ENCODE measurements at regions not wholly inside any gene's neighbourhood (a gene's known extent, or its start where the extent isn't known, plus 50 kb on each side); places are given as distances from the start of the nearest gene placed in this dataset.

- Histone ChIP-seq H2AFZ (ENCODE audit: low read depth, low read length, poor library complexity, severe bottlenecking) (no peak overlapping the region), H3K9me3 (ENCODE audit: control insufficient read depth in 1 of 2, insufficient read depth in 1 of 2, low read depth in 1 of 2, low read length in 2 of 2) (no peaks in the 10 kb centered on the region), H3K27ac (ENCODE audit: low read depth, low read length) (no peak overlapping the region), H3K79me2 (ENCODE audit: insufficient read depth, low read length) (no peaks in the 10 kb centered on the region), H3K4me2 (ENCODE audit: low read length) (no peak overlapping the region), H3K27me3 (ENCODE audit: insufficient read depth, low read length) (peaks cover 10% of the 10 kb centered on the region; the same call in 1 of the 2 replicates), H3K9me2 (ENCODE audit: insufficient read depth) (no peaks in the 10 kb centered on the region), H3K4me1 (ENCODE audit: control insufficient read depth in 1 of 2, insufficient read depth in 2 of 2, low read length in 2 of 2) (no peaks in the 10 kb centered on the region), H3K9ac (ENCODE audit: low read length) (no peak overlapping the region), H4K20me1 (ENCODE audit: insufficient read depth) (no peaks in the 10 kb centered on the region), H3K4me3 (replicated peaks in 1 of 2; ENCODE audit: low read depth in 1 of 2, low read length in 2 of 2) (no peak overlapping the region), H3K36me3 (ENCODE audit: control insufficient read depth in 1 of 2, insufficient read depth in 2 of 2, low read length in 2 of 2) (no peaks in the 10 kb centered on the region)
- TF ChIP-seq SRF (IDR thresholded peaks at IDR 0.05; ENCODE audit: low read depth) = no peak
- no peak for TF ChIP-seq ELF1 (IDR thresholded peaks at IDR 0.05; ENCODE audit: borderline replicate concordance, low read depth)
- TF ChIP-seq EZH2 (IDR thresholded peaks at IDR 0.05) = no peak
- TF ChIP-seq CBX3 (IDR thresholded peaks at IDR 0.05; ENCODE audit: low read depth) = no peak
- no peak for TF ChIP-seq FOSL1 (IDR thresholded peaks at IDR 0.05; ENCODE audit: low read depth)
- TF ChIP-seq EGR1 (IDR thresholded peaks at IDR 0.05; ENCODE audit: low read depth) = no peak
- no peak for TF ChIP-seq REST (IDR thresholded peaks at IDR 0.05; ENCODE audit: low read depth)
- no peak for TF ChIP-seq ZNF274 (IDR thresholded peaks at IDR 0.05; ENCODE audit: low read depth, low read length)
- no peak for TF ChIP-seq POLR2A (IDR thresholded peaks at IDR 0.05; ENCODE audit: borderline replicate concordance, extremely low read depth, insufficient read depth, insufficient read length)
- TF ChIP-seq EZH2phosphoT487 (IDR thresholded peaks at IDR 0.05; ENCODE audit: borderline replicate concordance) = no peak
- no peak for TF ChIP-seq ZBTB33 (IDR thresholded peaks at IDR 0.05; ENCODE audit: extremely low read depth, insufficient replicate concordance, low read length)
- POLR2A ChIA-PET = no interaction called here
- intact Hi-C loops (cut with micrococcal nuclease) = no loop called here
- DNase-seq (ENCODE audit: low read depth, low spot score) (no peak), ATAC-seq (no peak)
- BruUV-seq (replicated peaks) = no TSS peak
- RAD21 ChIA-PET (ENCODE audit: low non-redundant PET in 1 of 2, low total read pairs in 2 of 2, uncharacterized antibody in 2 of 2, unreplicated experiment in 2 of 2) = no interaction called here
- CTCF ChIA-PET = no interaction called here
Observed at GRCh38 chr2:7592618-7593140, 675.5 kb downstream of the RNF144A start.
